ENCODE measurements at regions not wholly inside any gene's neighbourhood (a gene's known extent, or its start where the extent isn't known, plus 50 kb on each side); places are given as distances from the start of the nearest gene placed in this dataset.

- no peak for TF ChIP-seq ZNF792 (CRISPR knock-in tag; IDR thresholded peaks at IDR 0.05)
- TF ChIP-seq ZBTB49 (CRISPR knock-in tag; IDR thresholded peaks at IDR 0.05; ENCODE audit: borderline replicate concordance) = no peak
- no peak for TF ChIP-seq CTCF (CRISPR knock-in tag; IDR thresholded peaks at IDR 0.05)
These were observed 115.7 kb upstream of the LRATD1 start for GRCh38 chr2:14516844-14517243.

Data from HepG2 (cell line).